Heart right ventricle (tissue), 16 donors: ENCODE measurements at regions not wholly inside any gene's neighbourhood (a gene's known extent, or its start where the extent isn't known, plus 50 kb on each side); places are given as distances from the start of the nearest gene placed in this dataset.

Experiments used
- ATAC-seq, 8 donors: fragments of 200-7000 bp; cut with Tn5 transposase; one replicate each; pipeline ENCODE4 v1.9.1; 2020; ENCODE audit warnings: mild to moderate bottlenecking in 8 of 8, moderate library complexity in 8 of 8, moderate number of reproducible peaks in 1 of 8
- DNase-seq, 2 donors: peaks; one replicate each; pipeline ENCODE4 v3.0.0-alpha.2; 2020
- H3K27ac ChIP-seq, 10 donors: fragments of 200-600 bp; sonication (generic) in 2 of 10; one replicate each; pipeline versions ENCODE4 v1.5.0 to v1.8.0; 2020 to 2022; ENCODE audit warnings: mild to moderate bottlenecking in 3 of 10
- H3K27me3 ChIP-seq, 7 donors: fragments of 200-600 bp; one replicate each; pipeline ENCODE4 v1.8.0; 2021 to 2022; ENCODE audit warnings: mild to moderate bottlenecking in 2 of 7
- H3K36me3 ChIP-seq, 9 donors: fragments of 200-600 bp; sonication (generic) in 1 of 9; one replicate each; pipeline versions ENCODE4 v1.5.0 to v1.8.0; 2020 to 2022; ENCODE audit warnings: mild to moderate bottlenecking in 2 of 9
- H3K4me1 ChIP-seq, 9 donors: fragments of 200-600 bp; sonication (generic) in 1 of 9; one replicate each; pipeline versions ENCODE4 v1.5.0 to v1.8.0; 2020 to 2022; ENCODE audit warnings: mild to moderate bottlenecking in 4 of 9
- H3K4me3 ChIP-seq, 10 donors: fragments of 200-600 bp; sonication (generic) in 2 of 10; one replicate each; pipeline versions ENCODE4 v1.5.0 to v1.8.0; 2020 to 2022; ENCODE audit warnings: mild to moderate bottlenecking in 7 of 10, moderate library complexity in 2 of 10
- H3K9me3 ChIP-seq, 11 donors: fragments of 200-600 bp in 10 of 11; sonication (generic) in 2 of 11; one replicate each; pipeline versions ENCODE4 v1.5.0 to v1.8.0; 2013 to 2022; ENCODE audit warnings: mild to moderate bottlenecking in 2 of 11, control low read depth in 1 of 11, moderate library complexity in 1 of 11
- CTCF ChIP-seq, 9 donors: fragments of 200-600 bp; sonication (generic) in 2 of 9; IDR thresholded peaks; one replicate each; pipeline versions ENCODE4 v1.5.0 to v1.8.0; 2021 to 2022; ENCODE audit warnings: antibody characterized with exemption in 9 of 9, mild to moderate bottlenecking in 5 of 9, moderate library complexity in 1 of 9
- WGBS, 2 donors: extraction: QIAGEN DNeasy Blood & Tissue Kit; methylation state at CpG; one replicate each; pipeline ENCODE4 v1.1.7; 2013; ENCODE audit warnings: inconsistent platforms in 1 of 2; 5-methylcytosine and 5-hydroxymethylcytosine counted together
- intact Hi-C, 10 donors: fragments of 100-400 bp; cut with DNase I; formaldehyde crosslinking; loops; one replicate each; pipeline versions ENCODE4 v1.11.1 to v1.14.2; 2022
- donor health status: Arrhythmogenic right ventricular cardiomyopathy.
- donor health status: ischemic (EF 13 %, LVEDD 7.1; RV severe dilation, severe dysfunction).
- donor health status: healthy with polysubstance abuse.
- donor health status: DM: no; HTN: yes; CAD: no.
- donor health status: DM: no; HTN: no; CAD: no.
- donor health status: ischemic (EF 25% LVEDD 6.9; RV normal size, moderate dysfunction).
- donor health status: ischemic (EF 25% LVEDD 5.7; RV mildly dilated, moderate dysfunction).
- donor health status: healthy.
- donor health status: DM: yes; HTN: yes; CAD: no.
- donor health status: Ischemic cardiomyopathy.
- donor health status: ischemic (EF 35%, LVEDD 5.7; RV mildly dilated, moderate dysfunction).
- donor health status: nonischemic (EF 11% LVEDD 7.7; RV severe dilation, severe dysfunction).
- donor health status: DM: yes; HTN: yes; CAD: no.
- donor health status: PGD.
- donor health status: ischemic (EF 29% LVEDD 5.4; RV normal size, mild dysfunction).
- donor health status: nonischemic (EF 23%, LVEDD 6.1; RV moderate dilation, normal function).

- Histone ChIP-seq H3K27me3 (no peaks in the 10 kb centered on the region), H3K36me3 (no peaks in the 10 kb centered on the region), H3K27ac (no peak overlapping the region), H3K9me3 (peaks cover 0 to 21% (median 0%) of the 10 kb centered on the region in 11 donors), H3K4me1 (no peaks in the 10 kb centered on the region), H3K4me3 (no peak overlapping the region)
- ATAC-seq (no peak), DNase-seq (no peak)
- intact Hi-C loops, result no loop called here
- no peak for TF ChIP-seq CTCF (IDR thresholded peaks at IDR 0.05)
These were observed 215.3 kb upstream of the HS3ST5 start for GRCh38 chr6:114558153-114558552.

GRCh38 chr6:114556846-114557488 is 214.1 kb upstream of the HS3ST5 start:
- Histone ChIP-seq H3K27me3 (no peaks in the 10 kb centered on the region), H3K4me3 (no peak overlapping the region), H3K36me3 (no peaks in the 10 kb centered on the region), H3K9me3 (peaks cover 0 to 29% (median 0%) of the 10 kb centered on the region in 11 donors), H3K4me1 (no peaks in the 10 kb centered on the region), H3K27ac (no peak overlapping the region)
- 70 to 71% methylated on average over 3 of the region's 3 CpGs for WGBS, 2 donors
- ATAC-seq, result no peak
- no peak for TF ChIP-seq CTCF (IDR thresholded peaks at IDR 0.05)
- intact Hi-C loops, result no loop called here
- no peak for DNase-seq

GRCh38 chr6:114550316-114550715 is 207.5 kb upstream of the HS3ST5 start:
- Histone ChIP-seq H3K27ac (no peak overlapping the region), H3K36me3 (no peaks in the 10 kb centered on the region), H3K27me3 (no peaks in the 10 kb centered on the region), H3K4me1 (no peaks in the 10 kb centered on the region), H3K9me3 (peaks cover 0 to 22% (median 0%) of the 10 kb centered on the region in 11 donors), H3K4me3 (no peak overlapping the region)
- ATAC-seq (no peak), DNase-seq (no peak)
- intact Hi-C loops, result no loop called here
- no peak for TF ChIP-seq CTCF (IDR thresholded peaks at IDR 0.05)
- WGBS, 2 donors, result 89 to 92% methylated on average over 2 of the region's 2 CpGs

GRCh38 chr6:114543696-114544095 is 200.9 kb upstream of the HS3ST5 start:
- no peak for ATAC-seq
- H3K36me3 ChIP-seq, result no peaks in the 10 kb centered on the region
- no peak overlapping the region for H3K27ac ChIP-seq
- no peak for DNase-seq
- 52 to 53% methylated on average over 2 of the region's 2 CpGs for WGBS, 2 donors
- H3K9me3 ChIP-seq, result peaks cover 0 to 20% (median 0%) of the 10 kb centered on the region in 11 donors
- H3K27me3 ChIP-seq, result no peaks in the 10 kb centered on the region
- no peak for TF ChIP-seq CTCF (IDR thresholded peaks at IDR 0.05)
- no peak overlapping the region for H3K4me3 ChIP-seq
- intact Hi-C loops, result no loop called here
- no peaks in the 10 kb centered on the region for H3K4me1 ChIP-seq
